ENCODE measurements at regions not wholly inside any gene's neighbourhood (a gene's known extent, or its start where the extent isn't known, plus 50 kb on each side); places are given as distances from the start of the nearest gene placed in this dataset.

DNA sequence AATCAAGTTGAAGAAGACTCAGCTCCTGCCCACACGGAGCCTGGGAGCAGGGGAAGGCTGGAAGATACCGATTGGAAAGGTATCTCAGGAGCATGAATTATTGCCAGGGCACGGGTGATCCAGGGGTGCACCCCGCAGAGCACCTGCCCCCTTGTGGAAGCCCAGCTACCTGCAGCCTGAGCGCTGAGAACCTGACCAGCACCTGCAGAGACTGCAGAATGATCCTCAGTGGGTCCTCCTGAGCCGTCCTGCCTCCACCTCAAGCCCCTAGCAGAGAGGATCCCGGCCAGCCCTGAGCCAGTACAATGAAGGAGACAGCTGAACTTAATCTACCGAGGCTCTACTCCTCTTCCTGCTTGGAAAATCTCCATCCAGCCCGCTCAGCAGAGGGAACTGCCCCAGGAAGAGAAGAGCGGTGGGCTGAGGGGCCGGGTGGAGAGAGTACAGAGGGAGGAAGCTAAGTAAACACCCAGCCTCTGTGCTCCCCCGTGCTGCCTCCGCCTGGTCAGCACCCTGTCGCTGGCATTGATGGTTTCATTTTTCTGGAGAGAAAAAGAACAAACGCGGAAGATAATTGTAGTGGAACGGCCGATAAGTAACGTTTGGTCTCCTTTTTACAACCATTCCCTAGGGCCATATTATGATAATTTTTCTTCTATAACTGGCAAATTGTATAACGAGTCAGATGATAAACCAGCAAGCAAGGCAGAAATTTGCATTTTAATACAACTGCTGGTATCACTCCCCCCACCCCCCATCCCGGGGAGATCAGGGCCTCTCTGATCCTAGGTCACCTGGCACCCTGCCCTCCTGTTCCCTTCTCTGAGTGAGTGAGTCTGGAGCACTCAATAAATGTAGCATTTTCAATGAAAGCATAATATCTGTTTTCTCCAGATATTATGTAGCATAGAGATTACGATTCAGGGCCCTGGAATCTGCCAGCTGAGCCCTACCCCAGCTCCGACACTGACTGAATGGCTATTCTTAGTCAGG lies 204.5 kb upstream of the RPL38 start (continued):
- no peak for TF ChIP-seq RNF2 (IDR thresholded peaks at IDR 0.05; ENCODE audit: borderline replicate concordance, low read depth, low read length, missing control alignments, poor library complexity, severe bottlenecking)
- TF ChIP-seq TCF12 (IDR thresholded peaks at IDR 0.05; ENCODE audit: low read depth, low read length): peak; percentile 62; the same call in 1 of the 2 replicates
- no peak for TF ChIP-seq CTBP2 (IDR thresholded peaks at IDR 0.05; ENCODE audit: borderline replicate concordance, insufficient read depth, insufficient read length, low read length)
- TF ChIP-seq ZNF274 (IDR thresholded peaks at IDR 0.05; ENCODE audit: borderline replicate concordance, extremely low read depth, low read length): no peak
- no peak for TF ChIP-seq FOSL1 (IDR thresholded peaks at IDR 0.05; ENCODE audit: insufficient read depth, low read depth, low read length)
- TF ChIP-seq SUZ12 (IDR thresholded peaks at IDR 0.05; ENCODE audit: low read length): no peak
- TF ChIP-seq CBX8 (IDR thresholded peaks at IDR 0.05; ENCODE audit: borderline replicate concordance, low read depth, low read length): no peak
- TF ChIP-seq RBBP5 (IDR thresholded peaks at IDR 0.05; ENCODE audit: borderline replicate concordance, low read depth, low read length): no peak
- TF ChIP-seq EZH2 (IDR thresholded peaks at IDR 0.05; ENCODE audit: low read depth, low read length, severe bottlenecking): no peak
